Fibroblast of skin of right biceps (primary cell): ENCODE measurements at regions not wholly inside any gene's neighbourhood (a gene's known extent, or its start where the extent isn't known, plus 50 kb on each side); places are given as distances from the start of the nearest gene placed in this dataset.

Experiments used
- DNase-seq: peaks from one replicate; pipeline ENCODE4 v3.0.0-alpha.2; 2013

- DNase-seq = no peak
Measured at GRCh38 chr3:168427156-168427555, 331.4 kb upstream of the GOLIM4 start.

GRCh38 chr3:168425936-168426595, 330.3 kb upstream of the GOLIM4 start:
- peak; percentile 12 for DNase-seq

- DNase-seq = peak; percentile 3
Measured at GRCh38 chr3:168424059-168424734, 328.5 kb upstream of the GOLIM4 start.

- DNase-seq = no peak
Measured at GRCh38 chr3:168422843-168423242, 327.1 kb upstream of the GOLIM4 start.

- no peak for DNase-seq
Measured at GRCh38 chr3:168419091-168419490, 323.4 kb upstream of the GOLIM4 start.

- no peak for DNase-seq
Measured at GRCh38 chr3:168417016-168417415, 321.3 kb upstream of the GOLIM4 start.

GRCh38 chr3:168416446-168416845, 320.7 kb upstream of the GOLIM4 start:
- no peak for DNase-seq

- DNase-seq = no peak
Measured at GRCh38 chr3:168414149-168414548, 318.4 kb upstream of the GOLIM4 start.

GRCh38 chr3:168407381-168407780, 311.7 kb upstream of the GOLIM4 start:
- DNase-seq = no peak

- DNase-seq = no peak
Measured at GRCh38 chr3:168405288-168405687, 309.6 kb upstream of the GOLIM4 start.

GRCh38 chr3:168398371-168399025, 302.8 kb upstream of the GOLIM4 start:
- DNase-seq = no peak

- DNase-seq = no peak
Measured at GRCh38 chr3:168396861-168397260, 301.1 kb upstream of the GOLIM4 start.

GRCh38 chr3:168395551-168395950, 299.8 kb upstream of the GOLIM4 start:
- DNase-seq = no peak

GRCh38 chr3:168394439-168394838, 298.7 kb upstream of the GOLIM4 start:
- DNase-seq = no peak

- no peak for DNase-seq
Measured at GRCh38 chr3:168386301-168386700, 290.6 kb upstream of the GOLIM4 start.

GRCh38 chr3:168384990-168385389, 289.3 kb upstream of the GOLIM4 start:
- DNase-seq = no peak

- no peak for DNase-seq
Measured at GRCh38 chr3:168383573-168383972, 287.8 kb upstream of the GOLIM4 start.

GRCh38 chr3:168371846-168372245, 276.1 kb upstream of the GOLIM4 start:
- no peak for DNase-seq

GRCh38 chr3:168364967-168365366, 269.2 kb upstream of the GOLIM4 start:
- no peak for DNase-seq

- DNase-seq = no peak
Measured at GRCh38 chr3:168362661-168363247, 267.0 kb upstream of the GOLIM4 start.

- DNase-seq = no peak
Measured at GRCh38 chr3:168362156-168362555, 266.4 kb upstream of the GOLIM4 start.

- no peak for DNase-seq
Measured at GRCh38 chr3:168360993-168361392, 265.3 kb upstream of the GOLIM4 start.

- DNase-seq = no peak
Measured at GRCh38 chr3:168342946-168343850, 247.5 kb upstream of the GOLIM4 start.
